A673 (cell line): ENCODE measurements at regions not wholly inside any gene's neighbourhood (a gene's known extent, or its start where the extent isn't known, plus 50 kb on each side); places are given as distances from the start of the nearest gene placed in this dataset.

Source experiments
- BruUV-seq: library from RNA; stranded (reverse); fragments of 400-500 nt; replicated peaks from 2 replicates; lab custom pipeline; 2021; lab: Mats Ljungman, UMichigan
- CTCF ChIA-PET: fragments of 300-600 bp; sonication (Branson Sonifier 250); formaldehyde crosslinking; loops from one replicate; lab custom pipeline; 2022; ENCODE audit warnings: antibody characterized with exemption; lab: Charles Lee
- POLR2A ChIA-PET: fragments of 300-600 bp; sonication (Branson Sonifier 250); formaldehyde crosslinking; loops from one replicate; lab custom pipeline; 2022; ENCODE audit warnings: antibody characterized with exemption; ENCODE audit not compliant: low non-redundant PET; lab: Charles Lee
- DNase-seq: peaks from one replicate; pipeline ENCODE4 v3.0.0-alpha.2; 2015; ENCODE audit warnings: low spot score
- H3K27ac ChIP-seq: fragments of 200-600 bp; sonication (generic); 2 replicates; pipeline ENCODE4 v1.5.1; 2016; ENCODE audit warnings: mixed run types, low read depth, mild to moderate bottlenecking, mixed read lengths, antibody characterized with exemption, low read length; ENCODE audit not compliant: poor library complexity, severe bottlenecking
- H3K27me3 ChIP-seq: fragments of 200-600 bp; sonication (generic); replicated peaks from 2 replicates; pipeline ENCODE4 v1.6.1; 2017; ENCODE audit warnings: mixed run types, low read depth, mild to moderate bottlenecking, mixed read lengths, antibody characterized with exemption, low read length; ENCODE audit not compliant: insufficient read depth, poor library complexity
- H3K36me3 ChIP-seq: fragments of 200-600 bp; sonication (generic); 2 replicates; pipeline ENCODE4 v1.6.1; 2016; ENCODE audit warnings: mixed run types, mild to moderate bottlenecking, mixed read lengths, antibody characterized with exemption, low read length; ENCODE audit not compliant: insufficient read depth, poor library complexity, severe bottlenecking
- H3K4me1 ChIP-seq: fragments of 200-600 bp; sonication (generic); 2 replicates; pipeline ENCODE4 v1.6.1; 2017; ENCODE audit warnings: mixed run types, mild to moderate bottlenecking, mixed read lengths, antibody characterized with exemption, low read length; ENCODE audit not compliant: insufficient read depth, poor library complexity, severe bottlenecking
- H3K4me3 ChIP-seq: fragments of 200-600 bp; sonication (generic); 2 replicates; pipeline ENCODE4 v1.5.1; 2016; ENCODE audit warnings: low read depth, mixed run types, mild to moderate bottlenecking, mixed read lengths, low read length; ENCODE audit not compliant: poor library complexity, severe bottlenecking
- H3K9me3 ChIP-seq: fragments of 200-600 bp; sonication (generic); 2 replicates; pipeline ENCODE4 v1.6.1; 2016; ENCODE audit warnings: mixed run types, low read depth, mild to moderate bottlenecking, mixed read lengths, antibody characterized with exemption, low read length; ENCODE audit not compliant: poor library complexity, severe bottlenecking
- EZH2 ChIP-seq: fragments of 200-600 bp; sonication (generic); IDR thresholded peaks from 2 replicates; pipeline ENCODE4 v1.6.1; 2017; ENCODE audit warnings: borderline replicate concordance, low read depth, mild to moderate bottlenecking, mixed read lengths, antibody characterized with exemption, low read length; ENCODE audit not compliant: poor library complexity, severe bottlenecking
- intact Hi-C: fragments of 100-400 bp; cut with micrococcal nuclease; formaldehyde crosslinking; loops from one replicate; pipeline ENCODE4 v1.10.0; 2022; ENCODE audit not compliant: unreplicated experiment
- TF ChIP-seq, protein P1 (sequence below): fragments of 300-800, 200-600 bp; sonication (generic); conservative IDR thresholded peaks from 2 replicates; pipeline ENCODE4 v1.5.1; 2017; ENCODE audit warnings: low read depth, mild to moderate bottlenecking, antibody characterized with exemption, low read length, moderate library complexity, mixed read lengths

DNA sequence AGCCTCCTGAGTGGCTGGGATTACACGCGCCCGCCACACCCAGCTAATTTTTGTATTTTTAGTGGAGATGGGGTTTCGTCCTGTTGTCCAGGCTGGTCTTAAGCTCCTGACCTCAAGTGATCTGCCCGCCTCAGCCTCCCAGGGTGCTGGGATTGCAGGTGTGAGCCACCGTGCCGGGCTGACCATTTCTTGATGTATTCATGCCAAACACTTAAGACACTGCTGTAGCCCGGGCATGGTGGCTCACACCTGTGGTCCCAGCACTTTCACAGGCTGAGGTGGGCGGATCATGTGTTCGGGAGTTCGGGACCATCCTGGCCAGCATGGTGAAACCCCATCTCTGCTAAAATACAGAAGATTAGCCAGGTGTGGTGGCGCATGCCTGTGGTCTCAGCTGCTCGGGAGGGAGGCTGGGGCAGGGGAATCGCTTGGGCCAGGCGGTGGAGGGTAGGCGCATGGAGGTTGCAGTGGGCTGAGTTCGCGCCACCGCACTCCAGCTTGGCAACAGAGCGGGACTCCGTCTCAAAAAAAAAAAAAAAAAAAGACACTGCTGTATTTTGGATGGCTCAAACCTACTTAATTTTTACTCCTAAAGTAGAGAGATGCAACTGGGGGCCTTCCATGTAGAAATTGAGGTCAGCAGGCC lies 140.8 kb downstream of the NUP35 start:
- CTCF ChIA-PET: no interaction called here
- H3K4me1 ChIP-seq: no peaks in the 10 kb centered on the region
- no peak overlapping the region for H3K4me3 ChIP-seq
- TF ChIP-seq, protein P1, sequence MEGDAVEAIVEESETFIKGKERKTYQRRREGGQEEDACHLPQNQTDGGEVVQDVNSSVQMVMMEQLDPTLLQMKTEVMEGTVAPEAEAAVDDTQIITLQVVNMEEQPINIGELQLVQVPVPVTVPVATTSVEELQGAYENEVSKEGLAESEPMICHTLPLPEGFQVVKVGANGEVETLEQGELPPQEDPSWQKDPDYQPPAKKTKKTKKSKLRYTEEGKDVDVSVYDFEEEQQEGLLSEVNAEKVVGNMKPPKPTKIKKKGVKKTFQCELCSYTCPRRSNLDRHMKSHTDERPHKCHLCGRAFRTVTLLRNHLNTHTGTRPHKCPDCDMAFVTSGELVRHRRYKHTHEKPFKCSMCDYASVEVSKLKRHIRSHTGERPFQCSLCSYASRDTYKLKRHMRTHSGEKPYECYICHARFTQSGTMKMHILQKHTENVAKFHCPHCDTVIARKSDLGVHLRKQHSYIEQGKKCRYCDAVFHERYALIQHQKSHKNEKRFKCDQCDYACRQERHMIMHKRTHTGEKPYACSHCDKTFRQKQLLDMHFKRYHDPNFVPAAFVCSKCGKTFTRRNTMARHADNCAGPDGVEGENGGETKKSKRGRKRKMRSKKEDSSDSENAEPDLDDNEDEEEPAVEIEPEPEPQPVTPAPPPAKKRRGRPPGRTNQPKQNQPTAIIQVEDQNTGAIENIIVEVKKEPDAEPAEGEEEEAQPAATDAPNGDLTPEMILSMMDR: no peak
- TF ChIP-seq EZH2: no peak
- intact Hi-C loops: no loop called here
- DNase-seq: no peak
- H3K27ac ChIP-seq: no peak overlapping the region
- POLR2A ChIA-PET: no interaction called here
- H3K36me3 ChIP-seq: no peaks in the 10 kb centered on the region
- H3K27me3 ChIP-seq: no peaks in the 10 kb centered on the region
- H3K9me3 ChIP-seq: peaks cover 6% of the 10 kb centered on the region
- no TSS peak for BruUV-seq

DNA sequence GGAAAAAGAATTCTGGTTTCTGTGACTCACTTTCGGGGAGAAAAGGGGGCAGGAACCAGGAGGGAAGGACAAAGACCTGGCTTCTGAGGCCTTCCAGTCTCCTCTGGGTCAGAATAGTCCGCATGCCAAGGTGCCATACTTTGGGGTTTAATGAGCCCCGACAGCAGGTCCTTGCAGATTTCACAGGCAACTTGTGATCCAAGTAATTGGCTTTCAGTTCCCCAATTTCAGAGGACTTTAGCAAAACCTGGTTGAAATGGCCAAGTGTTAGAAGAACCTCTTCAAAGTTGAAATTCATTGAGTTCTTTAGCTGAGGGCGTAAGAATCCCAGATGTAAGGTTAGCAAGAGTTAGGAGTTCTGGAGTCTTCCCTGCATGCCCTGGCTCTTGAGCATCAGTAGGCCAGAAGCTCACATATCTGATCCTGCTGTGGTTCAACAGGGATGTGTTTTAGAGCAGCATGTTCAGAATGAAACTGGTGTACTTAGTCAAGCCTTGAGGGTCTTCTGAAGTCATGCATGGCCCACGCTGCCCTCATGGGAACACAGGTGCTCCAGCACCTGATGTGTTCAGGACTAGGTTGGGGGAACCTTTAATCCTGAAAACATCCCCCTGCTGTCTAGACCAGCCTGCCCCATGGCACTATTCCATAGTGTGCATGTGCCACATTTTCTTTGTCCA lies 143.0 kb downstream of the NUP35 start:
- BruUV-seq: no TSS peak
- Histone ChIP-seq H3K27me3 (no peaks in the 10 kb centered on the region), H3K9me3 (peaks cover 6% of the 10 kb centered on the region), H3K27ac (no peak overlapping the region), H3K4me3 (no peak overlapping the region), H3K36me3 (no peaks in the 10 kb centered on the region), H3K4me1 (no peaks in the 10 kb centered on the region)
- DNase-seq: no peak
- ChIA-PET POLR2A (no interaction called here), CTCF (no interaction called here)
- intact Hi-C loops: no loop called here
- TF ChIP-seq EZH2: no peak
- TF ChIP-seq, protein P1: no peak

DNA sequence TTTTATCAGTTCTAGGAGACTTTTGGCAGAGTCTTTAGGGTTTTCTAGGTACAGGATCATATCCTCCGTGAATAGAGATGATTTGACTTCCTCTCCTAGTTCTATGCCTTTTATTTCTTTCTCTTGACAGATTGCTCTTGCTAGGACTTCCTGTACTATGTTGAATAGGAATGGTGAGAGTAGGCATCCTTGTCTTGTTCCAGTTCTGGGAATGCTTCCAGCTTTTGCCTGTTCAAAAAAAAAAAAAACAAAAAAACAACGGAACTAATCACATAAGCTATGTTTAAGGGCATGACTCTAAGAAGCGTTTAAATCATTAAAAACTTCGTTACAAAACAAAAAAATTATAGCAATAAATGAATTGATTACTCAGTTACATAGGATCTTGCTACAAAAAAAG lies 145.7 kb downstream of the NUP35 start:
- CTCF ChIA-PET: no interaction called here
- no peaks in the 10 kb centered on the region for H3K36me3 ChIP-seq
- no peak overlapping the region for H3K4me3 ChIP-seq
- H3K9me3 ChIP-seq: peaks cover 6% of the 10 kb centered on the region
- no TSS peak for BruUV-seq
- no peaks in the 10 kb centered on the region for H3K27me3 ChIP-seq
- DNase-seq: peak; percentile 50
- POLR2A ChIA-PET: no interaction called here
- no peak for TF ChIP-seq EZH2
- TF ChIP-seq, protein P1: no peak
- H3K27ac ChIP-seq: no peak overlapping the region
- intact Hi-C loops: no loop called here
- H3K4me1 ChIP-seq: no peaks in the 10 kb centered on the region
